NB4 (cell line): ENCODE measurements at regions not wholly inside any gene's neighbourhood (a gene's known extent, or its start where the extent isn't known, plus 50 kb on each side); places are given as distances from the start of the nearest gene placed in this dataset.

Source experiments
- DNase-seq: peaks from one replicate; pipeline ENCODE4 v3.0.0; 2010; ENCODE audit warnings: low read depth
- H3K4me3 ChIP-seq: one replicate; pipeline ENCODE4 v1.5.1; 2011; ENCODE audit warnings: mild to moderate bottlenecking, low read depth, low read length, moderate library complexity
- MYC ChIP-seq: IDR thresholded peaks from 2 replicates; pipeline ENCODE4 v1.6.1; 2011; ENCODE audit warnings: low read depth, low read length
- POLR2A ChIP-seq: IDR thresholded peaks from 2 replicates; pipeline ENCODE4 v1.6.1; 2011; ENCODE audit warnings: mild to moderate bottlenecking; ENCODE audit not compliant: insufficient read length; ENCODE audit errors: extremely low read depth
- TF ChIP-seq, protein P1 (sequence below): IDR thresholded peaks from one replicate; pipeline ENCODE4 v1.5.1; 2012; ENCODE audit warnings: low read depth, low read length
- TF ChIP-seq, protein P2 (sequence below): IDR thresholded peaks from 2 replicates; pipeline ENCODE4 v1.6.1; 2011; ENCODE audit warnings: low read depth, low read length

DNA sequence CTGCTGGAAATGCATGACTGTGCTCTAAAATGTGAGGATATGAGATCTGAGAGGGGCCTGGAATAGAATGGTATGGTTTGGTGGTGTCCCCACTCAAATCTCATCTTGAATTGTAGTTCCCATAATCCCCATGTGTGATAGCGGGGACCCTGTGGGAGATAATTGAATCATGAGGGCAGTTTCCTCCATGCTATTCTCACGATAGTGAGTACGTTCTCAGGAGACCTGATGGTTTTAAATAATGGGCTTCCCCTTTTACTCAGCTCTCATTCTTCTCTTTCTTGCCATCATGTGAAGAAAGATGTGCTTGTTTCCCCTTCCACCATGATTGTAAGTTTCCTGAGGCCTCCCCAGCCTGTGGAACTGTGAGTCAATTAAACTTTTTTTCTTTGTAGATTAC is 133.6 kb upstream of the ADAMTS16 start:
- DNase-seq, result no peak
- TF ChIP-seq POLR2A, result no peak
- TF ChIP-seq MYC, result no peak
- TF ChIP-seq, protein P1, sequence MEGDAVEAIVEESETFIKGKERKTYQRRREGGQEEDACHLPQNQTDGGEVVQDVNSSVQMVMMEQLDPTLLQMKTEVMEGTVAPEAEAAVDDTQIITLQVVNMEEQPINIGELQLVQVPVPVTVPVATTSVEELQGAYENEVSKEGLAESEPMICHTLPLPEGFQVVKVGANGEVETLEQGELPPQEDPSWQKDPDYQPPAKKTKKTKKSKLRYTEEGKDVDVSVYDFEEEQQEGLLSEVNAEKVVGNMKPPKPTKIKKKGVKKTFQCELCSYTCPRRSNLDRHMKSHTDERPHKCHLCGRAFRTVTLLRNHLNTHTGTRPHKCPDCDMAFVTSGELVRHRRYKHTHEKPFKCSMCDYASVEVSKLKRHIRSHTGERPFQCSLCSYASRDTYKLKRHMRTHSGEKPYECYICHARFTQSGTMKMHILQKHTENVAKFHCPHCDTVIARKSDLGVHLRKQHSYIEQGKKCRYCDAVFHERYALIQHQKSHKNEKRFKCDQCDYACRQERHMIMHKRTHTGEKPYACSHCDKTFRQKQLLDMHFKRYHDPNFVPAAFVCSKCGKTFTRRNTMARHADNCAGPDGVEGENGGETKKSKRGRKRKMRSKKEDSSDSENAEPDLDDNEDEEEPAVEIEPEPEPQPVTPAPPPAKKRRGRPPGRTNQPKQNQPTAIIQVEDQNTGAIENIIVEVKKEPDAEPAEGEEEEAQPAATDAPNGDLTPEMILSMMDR, result no peak
- TF ChIP-seq, protein P2, sequence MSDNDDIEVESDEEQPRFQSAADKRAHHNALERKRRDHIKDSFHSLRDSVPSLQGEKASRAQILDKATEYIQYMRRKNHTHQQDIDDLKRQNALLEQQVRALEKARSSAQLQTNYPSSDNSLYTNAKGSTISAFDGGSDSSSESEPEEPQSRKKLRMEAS, result no peak
- H3K4me3 ChIP-seq, result no peak overlapping the region

DNA sequence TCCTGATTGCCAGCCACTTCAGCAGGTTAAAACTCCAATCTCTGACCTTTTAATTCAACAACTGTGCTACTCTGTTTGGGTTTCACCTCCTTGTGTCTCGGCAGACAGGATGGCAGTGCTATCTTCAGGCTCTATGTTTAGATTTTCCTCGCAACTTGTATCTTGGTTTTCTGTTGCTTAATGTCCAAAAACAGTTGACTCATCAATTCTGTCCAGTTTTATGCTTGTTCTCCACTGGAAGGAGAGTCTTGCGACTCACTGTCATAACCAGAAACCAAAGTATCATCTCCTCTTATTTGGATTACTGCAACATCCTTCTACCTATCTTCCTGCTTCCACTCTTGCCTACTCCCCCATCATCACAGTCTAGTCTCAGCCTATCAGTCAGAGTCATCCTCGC is 130.9 kb upstream of the ADAMTS16 start:
- TF ChIP-seq, protein P2, result no peak
- TF ChIP-seq MYC, result no peak
- TF ChIP-seq, protein P1, result no peak
- TF ChIP-seq POLR2A, result no peak
- no peak for DNase-seq
- H3K4me3 ChIP-seq, result no peak overlapping the region

DNA sequence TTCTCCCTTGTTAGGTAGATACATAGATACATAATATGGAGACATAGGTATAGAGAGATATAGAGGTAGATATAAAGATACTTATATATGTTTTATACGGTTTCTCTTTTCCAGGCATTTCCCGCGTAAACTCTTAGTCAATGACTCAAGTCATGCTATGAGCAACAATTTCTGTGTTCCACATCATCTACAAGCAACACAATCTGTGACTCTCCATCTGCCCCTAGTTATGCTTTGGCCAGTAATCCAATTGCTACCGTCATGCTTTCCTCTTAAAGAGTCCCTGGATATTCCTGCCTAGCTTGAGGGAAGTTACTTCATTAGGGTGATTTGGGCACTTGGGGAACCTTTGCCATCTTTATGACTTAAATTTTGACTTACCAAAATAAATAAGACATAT is 129.0 kb upstream of the ADAMTS16 start:
- DNase-seq, result no peak
- H3K4me3 ChIP-seq, result no peak overlapping the region
- no peak for TF ChIP-seq POLR2A
- TF ChIP-seq MYC, result no peak
- TF ChIP-seq, protein P2, result no peak
- TF ChIP-seq, protein P1, result no peak

DNA sequence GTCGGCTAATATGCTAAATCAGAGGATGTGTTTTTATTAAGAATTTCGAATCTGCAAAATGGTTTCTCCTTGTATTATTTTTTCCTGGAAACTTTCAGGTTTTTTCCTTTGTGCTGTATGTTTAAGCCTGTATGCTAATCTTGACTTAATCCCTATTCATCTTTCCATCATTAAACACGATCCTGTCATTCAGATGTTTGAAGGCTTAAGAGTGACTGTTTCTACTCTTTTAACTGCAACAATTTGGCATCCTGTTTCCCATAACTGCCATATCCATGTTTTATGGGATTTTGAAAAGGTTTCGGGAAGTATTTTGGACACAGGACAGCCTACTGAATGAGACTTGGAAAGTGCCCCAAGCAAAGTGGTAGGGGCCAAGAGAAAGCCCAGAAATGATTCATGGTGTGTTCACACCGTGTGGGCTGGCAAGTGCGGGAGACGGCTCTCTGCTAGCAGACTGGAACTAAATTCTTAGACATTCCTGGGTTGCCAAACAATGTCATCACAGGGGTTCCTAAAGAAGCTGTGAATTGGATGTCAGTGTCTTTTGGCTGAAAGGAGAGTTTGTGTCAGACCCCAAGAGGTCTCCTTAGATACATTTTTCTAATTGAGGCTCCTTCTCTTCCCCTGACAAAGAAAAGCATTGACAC is 125.4 kb upstream of the ADAMTS16 start:
- TF ChIP-seq MYC (no peak), POLR2A (no peak)
- TF ChIP-seq, protein P1, result no peak
- TF ChIP-seq, protein P2, result no peak
- DNase-seq, result no peak
- no peak overlapping the region for H3K4me3 ChIP-seq

DNA sequence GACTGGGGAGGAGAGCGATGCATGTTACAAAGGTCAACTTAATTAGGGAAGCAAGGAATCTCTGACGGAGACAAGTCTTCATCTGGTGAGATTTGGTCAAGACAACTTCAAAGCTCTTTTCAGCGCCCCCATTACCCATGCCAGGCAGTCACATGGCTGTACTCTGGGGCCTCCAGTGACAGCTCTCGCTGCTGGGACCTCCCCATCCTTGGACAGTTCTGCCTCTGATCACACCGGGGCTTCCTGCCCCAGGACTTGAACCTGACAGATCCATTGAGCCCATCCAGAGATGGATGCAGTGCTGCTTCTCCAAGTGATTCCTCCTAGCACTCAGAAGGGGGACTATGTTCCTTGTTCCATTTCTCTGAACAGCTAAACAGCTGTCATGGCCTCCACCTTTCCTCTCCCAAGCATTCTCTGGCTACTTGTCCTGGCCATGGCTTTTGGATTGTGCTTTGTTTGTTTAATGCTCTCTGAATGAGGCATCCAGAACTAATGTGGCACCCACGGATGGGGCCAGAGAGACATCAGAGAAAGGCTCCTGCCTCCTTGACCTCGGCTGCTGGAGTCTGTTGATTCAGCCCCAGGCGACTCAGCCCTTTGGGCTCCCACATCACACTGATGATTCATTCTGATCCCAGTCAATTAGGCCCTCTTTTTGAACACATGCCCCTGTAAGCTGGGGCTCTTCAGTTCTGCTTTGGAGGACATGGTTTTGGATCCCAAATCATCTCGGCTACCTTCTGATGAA is 122.1 kb upstream of the ADAMTS16 start:
- TF ChIP-seq, protein P1, result no peak
- TF ChIP-seq POLR2A, result no peak
- TF ChIP-seq, protein P2, result no peak
- no peak for TF ChIP-seq MYC
- no peak overlapping the region for H3K4me3 ChIP-seq
- no peak for DNase-seq
